GM18861 (cell line): ENCODE measurements at regions not wholly inside any gene's neighbourhood (a gene's known extent, or its start where the extent isn't known, plus 50 kb on each side); places are given as distances from the start of the nearest gene placed in this dataset.

Experiments used
- ATAC-seq: cut with Tn5 transposase; IDR thresholded peaks from one replicate; pipeline ENCODE4 v1.9.1; 2021; ENCODE audit not compliant: unreplicated experiment

- no peak for ATAC-seq
These were observed 54.8 kb downstream of the CCDC71L start for GRCh38 chr7:106606120-106606519.

- ATAC-seq: no peak
These were observed 56.0 kb downstream of the CCDC71L start for GRCh38 chr7:106604971-106605370.

- no peak for ATAC-seq
These were observed 56.5 kb downstream of the CCDC71L start for GRCh38 chr7:106604303-106604924.

- no peak for ATAC-seq
These were observed 57.6 kb downstream of the CCDC71L start for GRCh38 chr7:106603346-106603745.

GRCh38 chr7:106602062-106602461 lies 58.9 kb downstream of the CCDC71L start:
- ATAC-seq: no peak

GRCh38 chr7:106600569-106601373 lies 60.2 kb downstream of the CCDC71L start:
- no peak for ATAC-seq

GRCh38 chr7:106599343-106599698 lies 61.6 kb downstream of the CCDC71L start:
- no peak for ATAC-seq

GRCh38 chr7:106598663-106599342 lies 62.2 kb downstream of the CCDC71L start:
- ATAC-seq: peak; percentile 98

- ATAC-seq: no peak
These were observed 63.0 kb downstream of the CCDC71L start for GRCh38 chr7:106597751-106598546.

- no peak for ATAC-seq
These were observed 63.9 kb downstream of the CCDC71L start for GRCh38 chr7:106597014-106597413.

- ATAC-seq: no peak
These were observed 65.0 kb downstream of the CCDC71L start for GRCh38 chr7:106595922-106596321.

GRCh38 chr7:106593028-106593417 lies 67.9 kb downstream of the CCDC71L start:
- ATAC-seq: no peak

GRCh38 chr7:106592282-106593027 lies 68.5 kb downstream of the CCDC71L start:
- ATAC-seq: no peak

- ATAC-seq: no peak
These were observed 69.8 kb downstream of the CCDC71L start for GRCh38 chr7:106591146-106591545.

GRCh38 chr7:106590209-106590816 lies 70.6 kb downstream of the CCDC71L start:
- no peak for ATAC-seq

GRCh38 chr7:106589198-106589879 lies 71.6 kb downstream of the CCDC71L start:
- no peak for ATAC-seq

- no peak for ATAC-seq
These were observed 72.3 kb downstream of the CCDC71L start for GRCh38 chr7:106588422-106589197.

- no peak for ATAC-seq
These were observed 75.8 kb downstream of the CCDC71L start for GRCh38 chr7:106584914-106585759.
